ENCODE measurements at regions not wholly inside any gene's neighbourhood (a gene's known extent, or its start where the extent isn't known, plus 50 kb on each side); places are given as distances from the start of the nearest gene placed in this dataset.

DNA sequence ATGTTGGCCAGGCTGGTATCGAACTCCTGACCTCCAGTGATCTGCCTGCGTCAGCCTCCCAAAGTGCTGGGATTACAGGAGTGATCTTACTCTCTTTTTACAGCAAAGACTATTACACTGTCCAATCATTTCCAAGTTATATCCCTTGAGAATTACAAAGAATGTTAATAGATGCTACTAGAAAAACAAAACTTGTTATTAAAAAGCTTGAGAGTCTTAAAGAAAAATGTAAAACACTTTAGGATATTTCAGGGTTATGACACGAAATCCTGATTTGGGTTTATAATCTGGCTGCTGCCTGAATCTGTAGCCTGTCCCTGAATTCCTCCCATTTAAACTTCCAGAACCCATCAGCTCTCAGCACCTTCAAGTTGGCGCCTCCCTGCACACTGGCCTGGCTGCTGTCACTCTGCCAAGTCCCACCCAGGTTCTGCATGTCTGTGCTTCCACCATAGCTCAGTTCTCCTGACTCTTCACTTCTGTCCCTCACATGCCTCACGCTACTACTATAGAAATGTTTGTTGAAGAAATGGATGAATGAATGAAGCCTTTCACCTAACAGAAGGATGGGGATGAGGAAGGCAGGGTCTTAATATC, 55.8 kb upstream of the RFXAP start:
- peaks cover 9% of the 10 kb centered on the region for H3K9me3 Mint-ChIP-seq
- no peaks in the 10 kb centered on the region for H3K36me3 Mint-ChIP-seq (ENCODE audit: low read depth)
- no peak overlapping the region for H3K27ac Mint-ChIP-seq
- TF ChIP-seq CTCF (IDR thresholded peaks at IDR 0.05; ENCODE audit: unreplicated experiment in 3 of 3), result no peak
- H3K4me1 Mint-ChIP-seq, result peaks cover 31% of the 10 kb centered on the region
- no peaks in the 10 kb centered on the region for H3K27me3 Mint-ChIP-seq (ENCODE audit: low read depth)
- H3K4me3 Mint-ChIP-seq, result no peak overlapping the region

DNA sequence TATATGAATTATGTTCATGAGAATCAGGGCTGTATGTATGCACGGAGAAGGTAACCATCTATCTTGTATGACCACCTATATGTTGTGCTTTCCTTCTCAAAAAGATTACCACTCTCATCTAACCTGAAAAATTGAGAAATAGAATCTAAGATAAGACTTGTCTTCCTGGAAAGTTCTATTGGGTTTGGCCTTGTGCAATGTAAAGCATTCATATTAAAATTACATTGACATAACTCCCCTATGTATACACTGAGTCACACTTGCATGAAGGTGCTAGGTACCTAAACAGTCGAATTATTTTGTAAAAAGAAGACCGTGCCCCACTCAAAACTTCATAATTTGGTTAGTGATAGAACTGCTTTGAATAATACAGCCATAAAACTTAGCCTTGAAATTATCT, 54.5 kb upstream of the RFXAP start:
- H3K36me3 Mint-ChIP-seq (ENCODE audit: low read depth), result no peaks in the 10 kb centered on the region
- peaks cover 9% of the 10 kb centered on the region for H3K9me3 Mint-ChIP-seq
- no peak for TF ChIP-seq CTCF (IDR thresholded peaks at IDR 0.05; ENCODE audit: unreplicated experiment in 3 of 3)
- peaks cover 24% of the 10 kb centered on the region for H3K4me1 Mint-ChIP-seq
- H3K27ac Mint-ChIP-seq, result no peak overlapping the region
- no peak overlapping the region for H3K4me3 Mint-ChIP-seq
- no peaks in the 10 kb centered on the region for H3K27me3 Mint-ChIP-seq (ENCODE audit: low read depth)

GRCh38 chr13:36764957-36765356, 54.1 kb upstream of the RFXAP start:
- Mint-ChIP-seq H3K27me3 (ENCODE audit: low read depth) (no peaks in the 10 kb centered on the region), H3K4me1 (peaks cover 24% of the 10 kb centered on the region), H3K4me3 (no peak overlapping the region), H3K27ac (no peak overlapping the region), H3K36me3 (ENCODE audit: low read depth) (no peaks in the 10 kb centered on the region), H3K9me3 (peaks cover 9% of the 10 kb centered on the region)
- no peak for TF ChIP-seq CTCF (IDR thresholded peaks at IDR 0.05; ENCODE audit: unreplicated experiment in 3 of 3)

DNA sequence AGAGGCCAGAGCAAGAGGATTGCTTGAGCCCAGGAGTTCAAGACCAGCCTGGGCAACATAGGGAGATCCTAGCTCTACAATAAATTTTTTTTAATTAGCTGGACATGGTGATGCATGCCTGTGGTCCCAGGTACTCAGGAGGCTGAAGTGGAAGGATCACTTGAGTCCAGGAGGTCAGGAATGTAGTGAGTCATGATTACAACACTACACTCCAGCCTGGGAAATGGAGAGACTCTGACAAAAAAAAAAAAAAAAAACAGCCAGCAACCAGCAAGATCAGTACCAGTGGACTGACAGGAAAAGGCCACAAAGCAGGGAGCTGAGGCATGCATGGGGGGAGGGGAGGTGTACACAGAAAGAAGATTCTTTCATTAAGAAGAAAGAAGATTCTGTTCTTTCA, 52.7 kb upstream of the RFXAP start:
- Mint-ChIP-seq H3K4me3 (no peak overlapping the region), H3K36me3 (ENCODE audit: low read depth) (no peaks in the 10 kb centered on the region), H3K4me1 (peaks cover 14% of the 10 kb centered on the region), H3K27me3 (ENCODE audit: low read depth) (no peaks in the 10 kb centered on the region), H3K9me3 (peaks cover 9% of the 10 kb centered on the region), H3K27ac (no peak overlapping the region)
- no peak for TF ChIP-seq CTCF (IDR thresholded peaks at IDR 0.05; ENCODE audit: unreplicated experiment in 3 of 3)

DNA sequence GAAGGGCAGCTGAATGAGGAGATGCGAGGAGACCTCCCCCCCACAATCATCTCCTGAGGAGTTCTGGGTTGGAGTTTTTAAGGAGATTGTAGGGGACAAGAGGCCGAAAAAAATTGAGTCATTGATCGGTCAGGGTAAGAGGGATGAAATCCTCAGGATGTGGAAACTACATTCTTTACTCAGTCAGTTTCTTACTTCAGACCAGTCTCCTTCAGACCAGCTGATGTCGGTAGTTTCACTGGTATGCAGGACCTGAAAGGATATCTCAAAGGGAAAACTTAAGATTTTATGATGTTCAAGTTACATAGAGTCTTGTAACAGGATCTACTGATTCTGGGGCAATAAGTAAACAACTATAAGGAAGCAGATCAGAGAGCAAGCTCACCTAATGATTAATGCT, 51.7 kb upstream of the RFXAP start:
- no peaks in the 10 kb centered on the region for H3K36me3 Mint-ChIP-seq (ENCODE audit: low read depth)

More for the DNA sequence above, 51.7 kb upstream of the RFXAP start:
- Mint-ChIP-seq H3K4me3 (no peak overlapping the region), H3K27me3 (ENCODE audit: low read depth) (no peaks in the 10 kb centered on the region), H3K27ac (no peak overlapping the region), H3K4me1 (peaks cover 8% of the 10 kb centered on the region), H3K9me3 (peaks cover 9% of the 10 kb centered on the region)
- TF ChIP-seq CTCF (IDR thresholded peaks at IDR 0.05; ENCODE audit: unreplicated experiment in 3 of 3), result no peak

Data from nephron (organoid).